GM21528 (cell line): ENCODE measurements at regions not wholly inside any gene's neighbourhood (a gene's known extent, or its start where the extent isn't known, plus 50 kb on each side); places are given as distances from the start of the nearest gene placed in this dataset.

Experiments used
- ATAC-seq: cut with Tn5 transposase; IDR thresholded peaks from one replicate; pipeline ENCODE4 v1.9.1; 2021; ENCODE audit warnings: mild to moderate bottlenecking, moderate library complexity; ENCODE audit not compliant: unreplicated experiment, low FRiP score

GRCh38 chr14:34003691-34004090 is 52.8 kb upstream of the EGLN3 start:
- ATAC-seq = no peak

GRCh38 chr14:34003082-34003668 is 52.3 kb upstream of the EGLN3 start:
- no peak for ATAC-seq
